ENCODE measurements at regions not wholly inside any gene's neighbourhood (a gene's known extent, or its start where the extent isn't known, plus 50 kb on each side); places are given as distances from the start of the nearest gene placed in this dataset.
"Not testable (repeated sequence)": the region's sequence is repeated elsewhere in the genome, so short reads cannot be mapped to it uniquely, and the experiment has no call there.

- peak in 21 of 56 donors; percentile 4 to 50 (median 14) for DNase-seq
Observed at GRCh38 chr3:152621006-152621868, 213.7 kb upstream of the P2RY1 start.

GRCh38 chr3:152621967-152622810 lies 212.7 kb upstream of the P2RY1 start:
- no peak for DNase-seq

- no peak for DNase-seq
Observed at GRCh38 chr3:152622811-152623167, 212.1 kb upstream of the P2RY1 start.

- no peak for DNase-seq
Observed at GRCh38 chr3:152623286-152623911, 211.5 kb upstream of the P2RY1 start.

GRCh38 chr3:152626226-152626625 lies 208.7 kb upstream of the P2RY1 start:
- no peak for DNase-seq

- no peak for DNase-seq
Observed at GRCh38 chr3:152628496-152628895, 206.4 kb upstream of the P2RY1 start.

- DNase-seq: no peak
Observed at GRCh38 chr3:152629363-152630122, 205.4 kb upstream of the P2RY1 start.

GRCh38 chr3:152635389-152635788 lies 199.5 kb upstream of the P2RY1 start:
- no peak for DNase-seq

GRCh38 chr3:152636651-152637050 lies 198.3 kb upstream of the P2RY1 start:
- DNase-seq: no peak

GRCh38 chr3:152638214-152638613 lies 196.7 kb upstream of the P2RY1 start:
- DNase-seq: no peak

GRCh38 chr3:152638707-152639450 lies 196.1 kb upstream of the P2RY1 start:
- DNase-seq: peak in 30 of 56 donors; percentile 12 to 81 (median 32)

- DNase-seq: no peak
Observed at GRCh38 chr3:152641198-152641597, 193.7 kb upstream of the P2RY1 start.

- no peak for DNase-seq
Observed at GRCh38 chr3:152642658-152643057, 192.3 kb upstream of the P2RY1 start.

GRCh38 chr3:152644478-152644877 lies 190.5 kb upstream of the P2RY1 start:
- no peak for DNase-seq

- DNase-seq: no peak
Observed at GRCh38 chr3:152646004-152646403, 188.9 kb upstream of the P2RY1 start.

GRCh38 chr3:152650177-152650576 lies 184.8 kb upstream of the P2RY1 start:
- DNase-seq: peak in 50 of 56 donors; percentile 3 to 96 (median 63)

GRCh38 chr3:152650923-152651322 lies 184.0 kb upstream of the P2RY1 start:
- not testable (repeated sequence) for DNase-seq

- DNase-seq: peak in 2 of 56 donors; percentile 15 to 16
Observed at GRCh38 chr3:152656214-152656971, 178.5 kb upstream of the P2RY1 start.

- DNase-seq: peak in 1 of 56 donors; percentile 37
Observed at GRCh38 chr3:152656972-152657355, 178.0 kb upstream of the P2RY1 start.

Measured in amygdala (tissue), 56 donors.